ENCODE measurements at regions not wholly inside any gene's neighbourhood (a gene's known extent, or its start where the extent isn't known, plus 50 kb on each side); places are given as distances from the start of the nearest gene placed in this dataset.

DNA sequence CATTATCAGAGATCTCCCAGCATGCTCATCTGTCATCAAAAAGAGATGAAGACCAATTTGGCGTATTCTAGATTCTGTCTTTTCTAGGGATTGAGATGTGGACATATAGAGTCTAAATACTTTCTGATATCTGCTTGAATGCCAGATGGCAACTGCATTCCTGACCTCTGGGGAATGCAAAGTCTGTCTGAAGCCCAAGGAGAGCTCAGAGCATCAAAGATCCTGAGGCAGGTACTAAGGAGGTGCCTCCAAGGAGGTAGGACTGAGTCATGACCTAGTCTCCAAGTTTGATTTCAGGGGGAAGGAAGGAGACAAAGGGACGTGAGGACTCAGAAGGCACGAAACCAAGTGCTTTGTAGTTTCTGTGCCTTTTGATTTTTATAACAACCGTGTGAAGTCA is 448.4 kb downstream of the HS3ST3B1 start:
- no peaks in the 10 kb centered on the region for H3K36me3 Mint-ChIP-seq
- H3K27me3 Mint-ChIP-seq, result peaks cover 2% of the 10 kb centered on the region
- H3K9me3 Mint-ChIP-seq, result no peaks in the 10 kb centered on the region
- no peak overlapping the region for H3K27ac Mint-ChIP-seq
- H3K4me3 Mint-ChIP-seq, result no peak overlapping the region
- no peaks in the 10 kb centered on the region for H3K4me1 Mint-ChIP-seq

DNA sequence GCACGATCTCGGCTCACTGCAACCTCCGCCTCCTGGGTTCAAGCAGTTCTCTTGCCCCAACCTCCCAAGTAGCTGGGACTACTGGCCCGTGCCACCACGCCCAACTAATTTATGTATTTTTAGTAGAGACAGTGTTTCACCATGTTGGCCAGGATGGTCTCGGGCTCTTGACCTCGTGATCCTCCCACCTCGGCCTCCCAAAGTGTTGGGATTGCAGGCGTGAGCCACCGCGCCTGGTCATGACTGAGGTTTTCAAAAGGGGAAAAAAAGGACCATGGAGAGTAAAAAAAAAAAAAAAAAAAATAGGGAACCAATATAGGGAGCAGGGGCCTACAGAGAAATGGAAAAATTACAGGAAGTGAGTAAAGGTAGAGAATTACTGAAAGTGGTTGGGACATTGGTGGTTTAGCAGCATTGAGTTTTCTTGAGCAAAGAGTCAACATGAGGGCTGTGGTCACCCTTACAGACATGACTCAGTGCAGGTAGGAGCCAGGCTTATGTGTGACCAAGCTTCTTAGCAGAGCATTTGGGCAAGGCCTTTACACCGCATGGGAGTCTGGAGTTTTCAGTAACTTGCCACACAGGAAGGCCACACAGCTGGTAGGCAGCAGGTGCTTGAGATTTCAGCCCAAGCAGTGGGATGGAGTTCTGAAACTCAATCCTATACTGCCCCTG is 447.3 kb downstream of the HS3ST3B1 start:
- H3K27me3 Mint-ChIP-seq, result peaks cover 2% of the 10 kb centered on the region
- H3K4me3 Mint-ChIP-seq, result no peak overlapping the region
- no peaks in the 10 kb centered on the region for H3K36me3 Mint-ChIP-seq
- H3K4me1 Mint-ChIP-seq, result no peaks in the 10 kb centered on the region
- H3K9me3 Mint-ChIP-seq, result no peaks in the 10 kb centered on the region
- no peak overlapping the region for H3K27ac Mint-ChIP-seq

DNA sequence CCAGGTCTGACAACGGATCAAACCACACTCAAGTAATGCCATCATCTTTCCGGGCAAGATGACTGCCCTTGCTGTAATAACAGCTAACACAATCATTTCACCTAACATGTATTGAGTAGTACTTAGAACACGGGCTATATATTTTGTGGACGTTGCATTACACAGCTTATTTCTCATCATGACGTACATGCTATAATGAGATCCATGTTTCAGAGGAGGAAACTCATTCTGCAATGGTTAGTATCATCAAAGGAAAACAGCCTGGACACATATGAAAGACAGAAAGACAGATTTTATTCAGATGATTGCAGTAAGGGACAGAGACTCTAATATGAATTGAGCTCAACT is 446.7 kb downstream of the HS3ST3B1 start:
- peaks cover 2% of the 10 kb centered on the region for H3K27me3 Mint-ChIP-seq

DNA sequence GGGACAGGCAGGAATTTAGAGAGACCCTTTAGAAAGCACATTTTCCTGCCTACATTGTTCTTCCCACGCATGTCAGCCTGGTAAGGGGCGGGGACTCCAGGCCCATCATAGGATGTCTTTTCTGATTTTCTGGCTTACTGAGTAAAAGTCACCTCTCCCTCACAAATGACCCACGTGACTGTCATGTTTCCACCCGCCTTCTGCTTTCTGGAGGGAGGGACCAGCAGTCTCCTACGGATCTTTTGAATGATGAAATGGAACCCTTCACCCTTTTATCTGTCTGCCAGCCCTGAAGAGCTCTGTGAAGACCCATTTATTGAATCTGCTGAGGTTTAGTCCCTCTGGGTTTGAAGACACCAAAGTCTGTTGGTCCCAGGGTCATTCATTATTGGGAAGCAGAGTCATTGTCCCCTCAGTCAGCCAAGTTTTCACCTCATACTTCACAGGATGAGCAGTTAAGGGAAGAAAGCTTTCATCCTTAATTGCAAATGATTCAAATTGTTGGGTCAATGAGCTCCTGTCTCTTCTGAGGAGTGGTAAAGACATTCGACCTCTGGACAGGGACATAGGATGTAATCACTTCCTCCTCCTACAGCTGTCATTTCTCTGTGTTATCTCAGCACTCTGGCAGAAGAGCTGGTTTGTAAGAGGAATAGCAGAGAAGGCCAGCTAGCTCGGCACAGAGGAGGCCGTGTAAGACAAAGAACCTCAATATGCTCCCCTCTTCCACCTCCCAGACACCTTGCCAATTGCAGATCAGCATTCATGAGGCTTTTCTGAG is 446.1 kb downstream of the HS3ST3B1 start:
- H3K27me3 Mint-ChIP-seq, result peaks cover 2% of the 10 kb centered on the region
- H3K9me3 Mint-ChIP-seq, result no peaks in the 10 kb centered on the region
- no peaks in the 10 kb centered on the region for H3K4me1 Mint-ChIP-seq
- no peak overlapping the region for H3K4me3 Mint-ChIP-seq
- no peak overlapping the region for H3K27ac Mint-ChIP-seq
- no peaks in the 10 kb centered on the region for H3K36me3 Mint-ChIP-seq

More for the DNA sequence above, 446.7 kb downstream of the HS3ST3B1 start:
- no peak overlapping the region for H3K4me3 Mint-ChIP-seq
- H3K27ac Mint-ChIP-seq, result no peak overlapping the region
- H3K36me3 Mint-ChIP-seq, result no peaks in the 10 kb centered on the region
- H3K4me1 Mint-ChIP-seq, result no peaks in the 10 kb centered on the region
- no peaks in the 10 kb centered on the region for H3K9me3 Mint-ChIP-seq

DNA sequence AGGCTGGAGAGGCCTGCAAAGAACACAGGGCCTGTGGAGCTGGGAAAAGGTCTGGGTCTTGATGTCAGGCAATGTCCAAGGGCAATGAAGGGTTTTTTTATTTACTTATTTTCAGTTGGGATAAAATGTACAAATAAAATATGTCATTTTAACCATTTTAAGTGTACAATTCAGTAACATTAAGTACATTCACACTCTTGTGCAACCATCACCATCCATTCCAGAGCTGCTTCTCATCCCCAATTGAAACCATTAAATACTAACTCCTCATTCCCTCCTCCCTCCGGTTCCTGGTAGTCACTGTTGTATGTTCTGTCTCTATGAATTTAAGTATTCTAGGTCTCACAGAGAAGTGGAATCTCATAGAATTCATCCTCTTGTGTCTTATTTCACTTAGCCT is 444.7 kb downstream of the HS3ST3B1 start:
- Mint-ChIP-seq H3K9me3 (no peaks in the 10 kb centered on the region), H3K4me1 (no peaks in the 10 kb centered on the region), H3K4me3 (no peak overlapping the region), H3K36me3 (no peaks in the 10 kb centered on the region), H3K27ac (no peak overlapping the region), H3K27me3 (peaks cover 2% of the 10 kb centered on the region)

DNA sequence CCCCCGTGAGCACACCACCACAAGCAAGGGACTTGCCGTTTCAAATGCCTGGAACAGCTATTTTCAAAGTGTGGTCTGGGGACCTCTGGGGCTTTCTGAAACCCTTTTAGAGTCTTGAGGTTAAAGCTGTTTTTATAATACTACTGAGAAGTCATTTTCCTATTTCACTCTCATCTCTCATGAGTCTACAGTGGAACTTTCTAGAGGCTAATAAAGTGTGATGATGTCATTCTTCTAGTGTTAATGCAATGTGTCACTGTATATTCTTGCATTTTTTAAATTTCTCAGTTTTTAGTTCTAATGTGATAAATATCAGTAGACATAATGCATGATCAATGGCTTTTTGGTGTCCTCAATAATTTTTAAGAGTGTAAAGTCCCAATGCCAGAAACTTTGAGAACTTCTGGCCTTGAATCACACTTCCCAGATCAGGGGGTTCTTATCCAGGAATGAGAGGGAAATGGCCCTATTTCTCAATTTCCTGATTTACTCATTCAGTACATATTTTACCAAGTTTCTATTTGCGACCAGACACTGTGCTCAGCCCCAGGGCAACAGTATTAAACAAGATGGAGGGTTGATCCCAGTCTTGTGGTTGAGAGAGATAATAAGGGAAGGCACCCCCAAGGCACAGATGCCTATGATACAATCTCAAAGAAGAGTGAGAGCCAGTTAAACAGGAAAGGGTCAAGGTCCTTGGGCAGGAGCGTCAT is 444.0 kb downstream of the HS3ST3B1 start:
- Mint-ChIP-seq H3K4me3 (no peak overlapping the region), H3K4me1 (no peaks in the 10 kb centered on the region), H3K27me3 (peaks cover 2% of the 10 kb centered on the region), H3K27ac (no peak overlapping the region), H3K9me3 (no peaks in the 10 kb centered on the region), H3K36me3 (no peaks in the 10 kb centered on the region)

DNA sequence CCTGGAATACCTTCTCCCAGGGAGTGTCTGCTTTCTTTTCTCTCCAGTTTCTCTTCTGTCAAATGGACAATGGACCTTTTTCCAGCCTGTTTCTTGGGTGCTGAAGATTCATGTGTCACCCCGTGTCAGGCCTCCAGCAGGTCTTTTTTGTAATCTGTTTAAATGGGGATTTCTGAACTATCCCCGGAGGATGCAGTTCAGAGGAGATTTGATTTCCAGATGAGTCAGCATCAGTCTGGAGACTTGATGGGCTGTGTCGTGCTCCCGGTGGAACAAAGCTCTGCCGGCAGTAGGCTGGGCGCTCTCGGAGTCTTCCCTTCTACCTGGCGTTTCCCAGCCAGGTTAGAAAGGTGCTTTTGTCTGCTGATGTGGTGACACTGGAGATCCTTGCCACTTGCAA is 440.6 kb downstream of the HS3ST3B1 start:
- H3K27ac Mint-ChIP-seq, result no peak overlapping the region
- no peaks in the 10 kb centered on the region for H3K4me1 Mint-ChIP-seq
- H3K9me3 Mint-ChIP-seq, result no peaks in the 10 kb centered on the region
- H3K4me3 Mint-ChIP-seq, result no peak overlapping the region
- no peaks in the 10 kb centered on the region for H3K27me3 Mint-ChIP-seq
- no peaks in the 10 kb centered on the region for H3K36me3 Mint-ChIP-seq

DNA sequence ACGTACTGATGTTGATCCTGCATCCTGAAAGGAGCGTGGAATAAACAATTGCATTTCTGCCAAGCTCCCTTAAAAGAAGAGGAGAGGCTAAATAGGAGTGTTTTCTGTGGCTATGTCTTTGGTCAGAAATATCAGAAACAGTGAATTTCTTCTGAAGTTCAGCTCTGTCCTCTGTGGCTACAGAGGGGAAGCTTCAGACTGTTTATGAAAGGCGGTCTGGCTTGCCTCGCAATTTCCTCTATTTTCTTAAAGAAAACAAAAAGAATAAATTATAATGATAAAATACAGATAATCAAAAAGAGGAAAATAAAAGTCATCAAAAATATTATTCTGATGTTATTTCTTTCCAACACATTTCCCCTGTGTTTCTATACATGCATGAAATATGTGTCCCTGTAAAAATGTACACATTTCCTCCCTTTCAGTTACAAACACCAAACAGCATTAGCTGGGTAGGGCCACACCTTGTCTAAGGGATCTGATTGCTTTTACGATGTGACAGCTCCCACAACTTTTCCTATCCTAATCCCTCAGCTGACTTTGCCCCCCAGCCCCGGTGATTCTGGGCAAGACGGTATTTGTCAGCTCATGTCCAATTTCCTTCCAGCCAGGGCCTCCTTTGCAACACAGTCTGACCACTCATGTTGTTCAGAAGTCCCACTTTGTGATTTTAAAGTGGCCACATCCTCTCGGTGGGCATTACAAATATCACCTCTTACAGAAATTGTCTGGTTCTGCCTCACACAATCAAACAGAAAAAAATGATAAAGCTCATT is 439.0 kb downstream of the HS3ST3B1 start:
- Mint-ChIP-seq H3K4me3 (no peak overlapping the region), H3K9me3 (no peaks in the 10 kb centered on the region), H3K27me3 (no peaks in the 10 kb centered on the region), H3K36me3 (no peaks in the 10 kb centered on the region), H3K27ac (no peak overlapping the region), H3K4me1 (no peaks in the 10 kb centered on the region)

DNA sequence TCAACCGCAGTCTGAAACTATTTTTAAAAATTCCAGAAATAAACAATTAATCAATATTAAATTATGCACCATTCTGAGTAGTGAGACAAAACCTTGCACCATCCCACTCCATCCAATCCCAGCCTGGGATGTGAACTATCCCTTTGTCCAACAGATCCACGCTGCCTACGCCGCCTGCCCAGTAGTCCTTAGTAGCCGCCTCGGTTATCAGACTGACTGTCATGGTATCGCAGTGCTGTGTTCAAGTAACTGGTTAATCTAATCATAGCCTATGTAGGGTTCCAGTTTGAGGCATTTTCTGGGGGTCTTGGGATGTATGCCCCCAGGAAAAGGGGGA is 437.7 kb downstream of the HS3ST3B1 start:
- Mint-ChIP-seq H3K27ac (no peak overlapping the region), H3K9me3 (no peaks in the 10 kb centered on the region), H3K36me3 (no peaks in the 10 kb centered on the region), H3K4me1 (no peaks in the 10 kb centered on the region), H3K27me3 (no peaks in the 10 kb centered on the region), H3K4me3 (no peak overlapping the region)

DNA sequence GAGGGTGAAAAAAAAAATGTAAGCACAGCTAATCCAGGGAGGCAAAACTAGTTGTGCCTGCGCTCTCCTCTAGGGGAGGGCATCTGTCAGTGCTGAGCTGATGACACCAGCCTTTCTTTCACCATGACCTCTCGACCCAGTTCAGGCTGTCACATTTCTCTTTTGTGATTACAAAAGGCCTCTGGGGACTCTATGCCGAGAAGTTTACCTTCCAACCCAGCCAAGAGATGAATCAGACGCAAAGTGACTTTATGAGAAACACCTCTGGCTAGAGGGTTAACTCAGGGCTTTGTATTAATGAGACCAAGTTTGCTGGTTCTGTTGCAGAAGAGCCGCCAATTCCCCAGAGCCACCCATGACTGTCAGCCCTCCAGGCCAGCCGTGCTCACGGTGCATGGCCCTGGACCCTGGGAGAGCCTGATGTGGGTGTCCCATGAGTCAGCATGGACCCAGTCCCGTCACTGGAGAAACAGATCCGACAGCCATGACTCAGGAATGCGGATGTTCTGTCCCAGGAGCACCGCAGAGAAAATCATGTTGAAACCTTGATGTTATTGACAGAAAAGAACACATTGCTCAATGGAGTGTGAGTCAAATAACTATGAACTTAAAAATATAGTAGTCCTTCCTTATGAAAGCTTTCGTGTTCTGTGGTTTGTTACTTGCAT is 437.2 kb downstream of the HS3ST3B1 start:
- H3K36me3 Mint-ChIP-seq, result no peaks in the 10 kb centered on the region

DNA sequence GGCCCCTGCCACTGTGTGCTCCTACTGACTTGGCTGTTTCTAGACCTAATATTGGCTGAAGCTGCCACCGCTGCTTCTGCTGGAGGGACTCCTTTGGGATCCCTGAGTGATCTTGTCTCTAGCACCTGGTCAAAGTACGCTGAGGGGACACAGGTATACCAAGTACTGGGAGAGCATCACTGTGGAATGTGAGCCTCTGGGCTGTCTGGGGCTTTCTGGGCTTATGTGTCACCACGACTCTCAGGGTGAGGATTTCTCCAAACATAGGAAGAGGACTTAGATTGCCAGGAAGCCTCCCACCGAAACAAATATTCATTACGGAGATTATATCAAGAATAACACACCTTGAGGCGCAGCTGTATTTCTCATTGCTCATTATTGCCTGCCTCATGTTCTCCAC is 435.8 kb downstream of the HS3ST3B1 start:
- Mint-ChIP-seq H3K4me3 (no peak overlapping the region), H3K9me3 (no peaks in the 10 kb centered on the region), H3K4me1 (no peaks in the 10 kb centered on the region), H3K27ac (no peak overlapping the region), H3K36me3 (no peaks in the 10 kb centered on the region), H3K27me3 (no peaks in the 10 kb centered on the region)

More for the DNA sequence above, 437.2 kb downstream of the HS3ST3B1 start:
- no peaks in the 10 kb centered on the region for H3K27me3 Mint-ChIP-seq
- no peaks in the 10 kb centered on the region for H3K4me1 Mint-ChIP-seq
- no peaks in the 10 kb centered on the region for H3K9me3 Mint-ChIP-seq
- H3K4me3 Mint-ChIP-seq, result no peak overlapping the region
- H3K27ac Mint-ChIP-seq, result no peak overlapping the region

DNA sequence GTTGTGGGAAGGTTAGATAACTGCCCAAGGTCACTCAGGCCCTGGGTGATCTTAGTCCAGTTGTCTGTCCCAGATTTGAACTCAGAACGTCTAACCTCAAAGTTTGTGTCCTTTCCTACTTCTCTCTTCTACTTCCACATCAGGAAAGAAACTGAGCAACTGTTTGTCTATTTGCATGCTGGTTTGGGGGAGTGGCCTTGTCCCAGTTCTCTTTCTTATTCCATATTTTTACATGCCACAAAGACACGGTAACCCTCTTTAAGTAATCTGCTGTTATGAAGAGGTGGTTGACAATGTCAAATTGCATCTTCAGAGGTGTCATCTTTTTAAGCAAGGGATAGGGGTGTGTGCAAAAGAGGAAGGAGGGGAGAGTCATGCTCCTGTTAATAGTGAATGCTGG is 432.5 kb downstream of the HS3ST3B1 start:
- H3K27ac Mint-ChIP-seq, result no peak overlapping the region
- no peaks in the 10 kb centered on the region for H3K9me3 Mint-ChIP-seq
- no peak overlapping the region for H3K4me3 Mint-ChIP-seq
- no peaks in the 10 kb centered on the region for H3K36me3 Mint-ChIP-seq
- no peaks in the 10 kb centered on the region for H3K4me1 Mint-ChIP-seq
- no peaks in the 10 kb centered on the region for H3K27me3 Mint-ChIP-seq

DNA sequence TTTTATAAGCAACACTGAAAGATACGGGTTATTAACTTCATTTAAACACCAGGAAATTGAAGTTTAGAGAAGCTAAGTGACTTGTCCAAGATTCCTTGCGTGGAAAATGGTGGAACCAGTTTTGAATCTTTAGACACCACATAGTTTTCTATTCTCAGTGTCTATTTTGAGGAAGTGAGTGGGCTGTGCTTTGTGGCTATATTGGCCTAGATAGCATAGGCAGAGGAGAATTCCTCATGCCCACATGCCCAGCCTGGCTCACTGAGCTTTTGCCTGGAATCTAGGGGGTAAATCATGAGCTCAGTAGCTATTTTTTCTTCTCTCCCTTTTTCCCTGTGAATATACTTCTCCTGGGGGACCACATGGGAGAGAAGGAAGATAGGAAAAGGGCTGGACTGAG is 431.3 kb downstream of the HS3ST3B1 start:
- Mint-ChIP-seq H3K4me1 (no peaks in the 10 kb centered on the region), H3K36me3 (no peaks in the 10 kb centered on the region), H3K27me3 (no peaks in the 10 kb centered on the region), H3K27ac (no peak overlapping the region), H3K4me3 (no peak overlapping the region), H3K9me3 (no peaks in the 10 kb centered on the region)

DNA sequence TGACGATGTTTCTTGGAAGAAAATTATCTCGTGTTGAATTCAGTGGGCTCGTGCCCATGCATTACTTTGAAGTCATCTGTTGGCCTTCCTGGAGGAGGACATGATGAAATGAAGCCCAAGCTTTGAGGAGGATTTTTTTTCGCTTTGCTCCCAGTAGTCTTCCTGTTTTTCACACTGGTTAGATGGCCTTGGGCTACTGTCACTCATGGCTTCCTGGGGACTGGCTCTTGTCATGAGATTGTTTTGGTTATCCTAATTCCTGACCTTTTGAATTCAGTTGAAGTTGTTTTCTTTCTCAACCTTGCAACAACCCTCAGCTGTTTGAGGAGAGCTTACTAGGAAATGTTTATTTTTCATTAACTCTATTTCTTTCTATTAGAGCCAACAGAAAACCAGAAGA is 430.7 kb downstream of the HS3ST3B1 start:
- no peaks in the 10 kb centered on the region for H3K9me3 Mint-ChIP-seq
- no peaks in the 10 kb centered on the region for H3K4me1 Mint-ChIP-seq
- H3K4me3 Mint-ChIP-seq, result no peak overlapping the region
- no peak overlapping the region for H3K27ac Mint-ChIP-seq
- H3K36me3 Mint-ChIP-seq, result no peaks in the 10 kb centered on the region
- no peaks in the 10 kb centered on the region for H3K27me3 Mint-ChIP-seq

DNA sequence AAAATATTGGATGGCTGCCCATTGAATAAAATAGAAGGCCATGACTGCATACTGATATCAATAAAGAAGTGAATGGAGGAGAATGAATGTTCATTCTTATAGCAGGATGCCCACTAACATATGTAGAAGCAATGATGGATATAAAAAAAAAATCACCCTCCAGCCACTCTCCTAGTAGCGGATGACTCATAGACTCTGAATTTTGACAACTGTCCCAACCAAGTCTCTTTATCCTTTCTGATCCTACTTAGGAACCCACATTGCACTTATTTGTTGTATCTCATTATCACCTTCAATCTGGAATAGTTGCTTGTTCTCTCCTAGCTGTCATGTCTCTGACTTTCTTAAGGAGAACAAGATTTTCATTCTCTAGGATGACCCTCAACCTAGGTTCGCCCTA is 429.9 kb downstream of the HS3ST3B1 start:
- no peaks in the 10 kb centered on the region for H3K36me3 Mint-ChIP-seq
- no peak overlapping the region for H3K27ac Mint-ChIP-seq
- H3K4me3 Mint-ChIP-seq, result no peak overlapping the region
- no peaks in the 10 kb centered on the region for H3K4me1 Mint-ChIP-seq
- no peaks in the 10 kb centered on the region for H3K9me3 Mint-ChIP-seq
- H3K27me3 Mint-ChIP-seq, result no peaks in the 10 kb centered on the region

Data from activated naive CD4-positive, alpha-beta T cell treated with anti-CD3 and anti-CD28 coated beads, Interleukin-2, amount 50 U/mL, for 24 hours (primary cell).